Transverse colon (tissue), 4 donors: ENCODE measurements at regions not wholly inside any gene's neighbourhood (a gene's known extent, or its start where the extent isn't known, plus 50 kb on each side); places are given as distances from the start of the nearest gene placed in this dataset.

ENCODE experiments used
- DNase-seq: peaks from one replicate; pipeline ENCODE4 v3.0.0-alpha.2; 2019
- H3K27ac ChIP-seq, 4 donors: fragments of 200-600 bp; sonication (generic); 2 replicates each; pipeline ENCODE4 v1.5.1; 2016 to 2018; ENCODE audit warnings: inconsistent platforms in 4 of 4
- H3K27me3 ChIP-seq: fragments of 200-600 bp; sonication (generic); 2 replicates; pipeline ENCODE4 v1.5.1; 2017; ENCODE audit warnings: inconsistent platforms
- H3K36me3 ChIP-seq, 4 donors: fragments of 200-600 bp; sonication (generic); 2 replicates each; pipeline ENCODE4 v1.5.1; 2017 to 2019; ENCODE audit warnings: inconsistent platforms in 4 of 4
- H3K4me1 ChIP-seq, 4 donors: fragments of 200-600 bp; sonication (generic); 2 replicates each; pipeline ENCODE4 v1.5.1; 2017 to 2020; ENCODE audit warnings: inconsistent platforms in 4 of 4
- H3K4me3 ChIP-seq, 4 donors: fragments of 200-600 bp; sonication (generic); 1 replicate in 1 of 4; 2 replicates in 3 of 4; pipeline versions ENCODE4 v1.5.1 to v1.6.1; 2017 to 2019; ENCODE audit warnings: inconsistent platforms in 4 of 4
- H3K9me3 ChIP-seq, 2 donors: fragments of 200-600 bp; sonication (generic); 2 replicates each; pipeline ENCODE4 v1.5.1; 2017 to 2019; ENCODE audit warnings: inconsistent platforms in 2 of 2
- CTCF ChIP-seq, 5 experiments: fragments of 200-600 bp in 3 of 5; fragments of 450-650 bp in 2 of 5; sonication (generic) in 3 of 5; IDR thresholded peaks; 1 replicate in 2 of 5; 2 replicates in 3 of 5; pipeline ENCODE4 v1.5.1; 2016 to 2017; ENCODE audit warnings: antibody characterized with exemption in 5 of 5, inconsistent platforms in 3 of 5, mild to moderate bottlenecking in 2 of 5, moderate library complexity in 1 of 5
- EP300 ChIP-seq: sonication (generic); formaldehyde crosslinking; IDR thresholded peaks from one replicate; pipeline ENCODE4 v1.6.1; 2017; ENCODE audit warnings: antibody characterized with exemption, low read depth
- POLR2A ChIP-seq: fragments of 450-650 bp; IDR thresholded peaks from one replicate; pipeline ENCODE4 v1.6.1; 2016; ENCODE audit warnings: antibody characterized with exemption, mild to moderate bottlenecking, moderate library complexity
- POLR2AphosphoS5 ChIP-seq, 3 donors: sonication (generic); formaldehyde crosslinking; IDR thresholded peaks; one replicate each; pipeline ENCODE4 v1.6.1; 2016; ENCODE audit warnings: antibody characterized with exemption in 3 of 3
- WGBS, 2 donors: methylation state at CpG; one replicate each; pipeline ENCODE4 v1.1.5; 2018; ENCODE audit warnings: low coverage in 1 of 2; 5-methylcytosine and 5-hydroxymethylcytosine counted together
- in situ Hi-C, 4 donors: fragments of 200-750 bp; cut with MboI; loops; one replicate each; pipeline versions ENCODE4 v1.15.0 to v1.15.1; 2017; ENCODE audit warnings: low sequenced_read_pairs in 3 of 4, low pct_ligation_motif_present in 1 of 4, low pct_unique_long_range_greater_than_20kb in 1 of 4
- intact Hi-C: fragments of 100-400 bp; cut with DNase I; formaldehyde crosslinking; loops from one replicate; pipeline ENCODE4 v1.15.1; 2023; ENCODE audit warnings: low total_unique reads

GRCh38 chr5:2254880-2255750, 372.4 kb upstream of the IRX4 start:
- no peaks in the 10 kb centered on the region for H3K27me3 ChIP-seq
- no peak overlapping the region for H3K4me3 ChIP-seq
- no peaks in the 10 kb centered on the region for H3K4me1 ChIP-seq
- no peaks in the 10 kb centered on the region for H3K36me3 ChIP-seq
- no peak for DNase-seq
- H3K9me3 ChIP-seq, result no peaks in the 10 kb centered on the region
- no peak overlapping the region for H3K27ac ChIP-seq
- intact Hi-C loops (no loop called here), in situ Hi-C loops (no loop called here)
- 79 to 82% methylated on average over 18 to 22 of the region's 22 CpGs for WGBS, 2 donors
- no peak for TF ChIP-seq POLR2AphosphoS5 (IDR thresholded peaks at IDR 0.05)
- TF ChIP-seq POLR2A, result no peak
- no peak for TF ChIP-seq CTCF (IDR thresholded peaks at IDR 0.05)
- no peak for TF ChIP-seq EP300

GRCh38 chr5:2254406-2254805, 371.7 kb upstream of the IRX4 start:
- Histone ChIP-seq H3K27me3 (no peaks in the 10 kb centered on the region), H3K36me3 (no peaks in the 10 kb centered on the region), H3K9me3 (no peaks in the 10 kb centered on the region), H3K4me1 (no peaks in the 10 kb centered on the region), H3K27ac (no peak overlapping the region), H3K4me3 (no peak overlapping the region)
- TF ChIP-seq POLR2AphosphoS5 (IDR thresholded peaks at IDR 0.05) (no peak), POLR2A (no peak), EP300 (no peak), CTCF (IDR thresholded peaks at IDR 0.05) (no peak)
- WGBS, 2 donors, result 19 to 32% methylated on average over 3 of the region's 3 CpGs
- in situ Hi-C loops (no loop called here), intact Hi-C loops (no loop called here)
- DNase-seq, result no peak

- WGBS, 2 donors, result 60 to 66% methylated on average over 19 of the region's 19 CpGs
Measured at GRCh38 chr5:2253040-2253975, 370.6 kb upstream of the IRX4 start.

More at GRCh38 chr5:2253040-2253975, 370.6 kb upstream of the IRX4 start:
- H3K4me1 ChIP-seq, result no peaks in the 10 kb centered on the region
- H3K36me3 ChIP-seq, result no peaks in the 10 kb centered on the region
- in situ Hi-C loops (no loop called here), intact Hi-C loops (no loop called here)
- H3K27ac ChIP-seq, result no peak overlapping the region
- H3K4me3 ChIP-seq, result no peak overlapping the region
- no peak for DNase-seq
- no peaks in the 10 kb centered on the region for H3K9me3 ChIP-seq
- no peak for TF ChIP-seq POLR2A
- TF ChIP-seq CTCF (IDR thresholded peaks at IDR 0.05), result no peak
- no peak for TF ChIP-seq EP300
- TF ChIP-seq POLR2AphosphoS5 (IDR thresholded peaks at IDR 0.05), result no peak
- H3K27me3 ChIP-seq, result no peaks in the 10 kb centered on the region
